ENCODE measurements at regions not wholly inside any gene's neighbourhood (a gene's known extent, or its start where the extent isn't known, plus 50 kb on each side); places are given as distances from the start of the nearest gene placed in this dataset.

- DNase-seq: no peak
Observed at GRCh38 chr1:29501227-29501976, 265.1 kb downstream of the PTPRU start.

- DNase-seq: no peak
Observed at GRCh38 chr1:29500651-29501050, 264.3 kb downstream of the PTPRU start.

DNA sequence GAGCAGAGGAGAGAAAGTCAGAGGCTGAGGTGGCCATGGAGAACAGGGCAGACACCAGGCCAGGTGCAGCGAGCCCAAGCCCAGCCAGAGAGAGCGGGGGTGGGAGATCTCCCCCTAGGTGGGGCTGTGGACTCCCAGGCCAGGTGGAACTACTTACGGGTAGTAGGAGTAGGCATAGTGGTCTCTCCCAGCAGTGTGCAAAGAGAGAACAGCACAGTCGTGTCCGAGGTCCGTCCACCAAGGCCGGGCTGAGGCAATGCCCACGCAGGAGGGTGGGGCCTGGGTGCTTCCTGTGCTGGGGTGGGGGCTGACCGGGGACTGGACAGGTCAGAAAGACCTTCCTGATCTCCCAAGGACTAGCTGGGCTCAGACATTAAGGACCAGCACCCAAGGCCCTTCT is 263.7 kb downstream of the PTPRU start:
- DNase-seq: no peak

- DNase-seq: no peak
Observed at GRCh38 chr1:29499104-29499650, 262.9 kb downstream of the PTPRU start.

- DNase-seq: no peak
Observed at GRCh38 chr1:29498126-29499103, 262.1 kb downstream of the PTPRU start.

- no peak for DNase-seq
Observed at GRCh38 chr1:29497395-29498125, 261.2 kb downstream of the PTPRU start.

- no peak for DNase-seq
Observed at GRCh38 chr1:29496701-29497100, 260.4 kb downstream of the PTPRU start.

DNA sequence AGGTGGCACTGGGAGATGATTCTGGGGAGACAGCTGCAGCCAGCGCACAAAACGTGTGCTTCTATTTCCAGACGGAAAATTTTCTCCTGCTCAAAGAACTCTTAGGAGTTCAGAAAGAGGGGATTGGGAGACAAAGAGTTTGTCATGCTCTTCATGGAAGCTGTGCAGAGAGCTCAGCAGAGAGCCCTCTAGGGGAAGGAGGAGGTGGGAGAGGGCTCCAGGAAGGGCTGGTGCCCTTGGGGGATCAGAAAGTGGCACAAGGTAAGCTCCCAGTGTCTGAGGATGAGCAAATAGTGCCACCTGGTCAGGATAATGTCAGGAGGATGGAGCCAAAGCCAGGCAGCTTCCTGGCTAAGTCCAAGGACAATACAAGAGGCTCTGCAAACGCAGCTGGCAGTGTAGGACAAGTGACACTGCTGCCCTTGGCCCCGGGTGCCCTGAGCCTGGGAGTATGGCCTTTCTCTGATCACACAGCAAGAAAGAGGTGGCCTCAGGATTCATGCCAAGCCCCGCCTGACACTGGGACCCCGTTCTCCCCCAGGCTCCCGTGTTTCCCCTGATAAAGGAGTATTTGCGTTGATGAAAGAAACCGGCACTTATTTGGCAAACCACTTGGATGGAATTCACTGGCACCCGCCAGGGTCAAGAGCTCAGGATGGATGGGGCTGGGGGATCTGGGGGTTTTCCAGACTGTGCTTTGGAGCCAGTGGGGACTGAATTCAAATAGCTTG is 254.0 kb downstream of the PTPRU start:
- DNase-seq: no peak

GRCh38 chr1:29489471-29489870 is 253.1 kb downstream of the PTPRU start:
- no peak for DNase-seq

GRCh38 chr1:29488794-29489311 is 252.5 kb downstream of the PTPRU start:
- DNase-seq: no peak

GRCh38 chr1:29488086-29488793 is 251.9 kb downstream of the PTPRU start:
- DNase-seq: no peak

GRCh38 chr1:29487291-29487690 is 251.0 kb downstream of the PTPRU start:
- DNase-seq: no peak

GRCh38 chr1:29485096-29485925 is 249.0 kb downstream of the PTPRU start:
- DNase-seq: no peak

- DNase-seq: no peak
Observed at GRCh38 chr1:29482991-29483390, 246.7 kb downstream of the PTPRU start.

GRCh38 chr1:29482064-29482463 is 245.7 kb downstream of the PTPRU start:
- no peak for DNase-seq

GRCh38 chr1:29481031-29481430 is 244.7 kb downstream of the PTPRU start:
- no peak for DNase-seq

- DNase-seq: no peak
Observed at GRCh38 chr1:29478879-29479278, 242.6 kb downstream of the PTPRU start.

DNA sequence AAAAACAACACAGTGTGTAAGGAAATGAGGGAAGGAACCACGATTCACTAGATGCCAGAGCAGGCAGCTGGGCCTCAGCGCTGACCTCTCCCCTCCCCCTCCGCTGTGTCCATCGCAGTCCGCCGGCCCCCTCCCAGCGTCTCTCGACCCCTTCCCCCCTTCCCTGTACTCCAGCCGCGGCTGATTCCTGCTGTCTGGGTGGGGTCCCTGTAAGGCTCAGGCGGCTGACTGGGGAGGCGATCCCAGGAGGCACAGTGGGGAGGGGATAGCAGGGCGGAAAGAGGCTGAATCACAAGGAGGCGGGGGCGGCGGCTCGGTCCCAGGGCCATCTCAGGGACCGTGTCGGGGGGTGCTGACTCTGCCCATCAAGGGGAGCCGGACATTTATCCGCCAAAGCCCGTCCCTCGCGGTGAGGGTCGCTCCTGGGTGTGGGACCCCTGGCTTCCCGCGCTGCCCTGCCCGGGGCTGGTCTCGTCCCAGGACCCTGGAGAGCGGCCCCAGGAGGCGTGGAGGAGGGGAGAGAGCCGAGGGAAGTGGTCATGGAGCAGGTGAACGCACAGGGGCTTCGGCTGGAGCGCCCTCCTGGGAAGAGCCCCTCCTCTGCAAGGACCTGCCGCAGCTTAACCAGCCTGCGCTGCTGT is 241.9 kb downstream of the PTPRU start:
- DNase-seq: no peak

GRCh38 chr1:29475326-29475725 is 239.0 kb downstream of the PTPRU start:
- DNase-seq: no peak

All from bone marrow (tissue), 2 donors.